ENCODE measurements at regions not wholly inside any gene's neighbourhood (a gene's known extent, or its start where the extent isn't known, plus 50 kb on each side); places are given as distances from the start of the nearest gene placed in this dataset.

DNA sequence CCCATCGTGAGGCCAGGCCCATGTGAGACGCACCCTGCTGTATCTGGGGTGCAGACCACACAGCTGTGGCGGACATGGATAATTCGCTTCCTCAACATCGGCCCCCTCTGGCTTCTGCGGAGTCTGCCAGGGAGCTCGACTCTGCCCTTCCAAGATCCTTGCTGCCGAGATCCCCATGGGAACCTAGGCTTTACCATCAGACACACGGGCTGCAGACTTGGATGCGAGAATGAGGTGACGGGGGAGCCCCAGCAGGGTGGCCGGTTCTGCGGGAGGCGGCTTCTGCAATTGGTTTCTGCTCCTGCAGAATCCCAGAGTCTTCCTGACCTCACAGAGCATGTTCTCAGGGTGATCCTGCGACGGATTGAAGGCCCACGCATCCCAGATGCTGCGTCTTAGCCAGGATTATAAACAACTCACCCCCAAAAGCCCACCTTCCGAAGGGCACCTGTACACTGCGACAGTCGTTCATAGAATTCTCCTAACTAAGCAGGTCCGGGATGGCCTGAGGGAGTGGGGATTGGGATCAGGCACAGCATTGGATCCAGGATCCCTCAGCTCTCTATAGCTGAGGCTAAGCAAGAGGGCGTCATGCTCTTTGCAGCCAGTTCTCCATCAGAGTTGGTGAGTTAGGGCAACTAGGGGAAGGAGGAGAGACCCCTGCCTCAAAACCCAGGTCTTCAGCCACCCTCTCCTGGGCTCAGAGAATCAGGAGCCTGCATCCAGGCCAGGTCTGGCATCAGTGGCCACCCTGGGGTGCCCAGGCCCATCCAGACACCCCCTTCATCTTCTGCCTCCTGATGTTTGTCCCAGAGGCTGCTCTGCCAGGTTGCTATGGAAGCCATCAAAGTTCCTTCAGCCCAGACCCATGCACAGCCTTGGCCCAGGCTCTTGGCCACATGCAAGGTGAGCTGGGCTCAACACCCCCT lies 74.7 kb upstream of the SNTG2 start:
- Histone ChIP-seq H3K4me3 (no peak overlapping the region), H3K36me3 (no peaks in the 10 kb centered on the region), H3K9me3 (no peaks in the 10 kb centered on the region), H3K27me3 (peaks cover 0 to 38% (median 9%) of the 10 kb centered on the region in 3 donors), H3K4me1 (no peaks in the 10 kb centered on the region), H3K27ac (no peak overlapping the region)
- intact Hi-C loops (cut with DNase I; ENCODE audit: low total_unique reads) = no loop called here
- 83 to 88% (median 87%) methylated on average over 19 to 23 of the region's 23 CpGs for WGBS, 5 donors
- DNase-seq = peak in 1 of 2 donors; percentile 15
- TF ChIP-seq POLR2A (IDR thresholded peaks at IDR 0.05) (no peak), CTCF (IDR thresholded peaks at IDR 0.05) (no peak), EP300 (IDR thresholded peaks at IDR 0.05) (no peak), POLR2AphosphoS5 (IDR thresholded peaks at IDR 0.05) (no peak)

DNA sequence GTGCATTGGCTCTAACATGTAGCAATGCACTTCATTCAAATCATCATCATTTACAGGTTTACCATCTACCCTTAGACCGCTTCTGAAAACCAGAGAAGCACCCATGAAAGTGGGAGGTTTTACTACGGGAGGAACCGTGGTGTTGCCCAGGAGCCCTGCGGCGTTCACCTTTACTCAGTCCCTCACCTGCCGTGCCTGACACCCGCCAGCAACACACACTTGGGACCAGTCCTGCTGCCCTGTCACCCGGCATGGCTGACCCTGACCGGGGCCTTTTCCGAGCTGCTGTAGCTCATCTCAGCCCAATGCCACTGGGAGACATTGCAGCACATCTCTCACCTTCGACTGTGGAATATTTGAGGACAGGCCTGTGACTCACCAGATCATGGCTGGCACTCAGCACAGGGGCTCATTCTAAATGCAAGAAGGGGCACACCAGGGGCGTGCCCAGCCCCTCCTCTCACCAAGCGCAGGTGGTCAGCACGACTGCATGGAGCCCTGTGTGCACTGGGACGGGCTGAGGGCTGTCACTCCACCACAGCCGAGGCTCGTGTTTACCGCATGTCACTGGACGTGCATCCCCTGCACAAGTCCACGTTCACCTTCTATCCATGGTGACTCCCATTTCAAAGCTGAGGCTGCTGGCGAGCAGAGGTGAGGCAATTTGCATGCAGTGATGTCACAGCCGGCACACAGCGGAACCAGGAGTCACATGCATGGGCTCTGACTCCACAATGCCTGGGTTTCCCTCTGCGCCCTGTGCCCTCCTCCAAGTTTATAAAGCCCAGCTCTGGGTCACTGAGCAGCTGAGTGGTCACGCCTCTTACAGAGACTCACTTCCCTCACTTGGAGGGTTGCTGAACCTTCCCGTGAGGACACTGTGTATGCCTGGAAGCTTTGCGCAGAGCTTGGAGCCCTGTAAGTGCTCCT lies 76.7 kb upstream of the SNTG2 start:
- Histone ChIP-seq H3K4me3 (no peak overlapping the region), H3K36me3 (no peaks in the 10 kb centered on the region), H3K27ac (no peak overlapping the region), H3K27me3 (peaks cover 0 to 40% (median 15%) of the 10 kb centered on the region in 3 donors), H3K9me3 (no peaks in the 10 kb centered on the region), H3K4me1 (no peaks in the 10 kb centered on the region)
- intact Hi-C loops (cut with DNase I; ENCODE audit: low total_unique reads) = no loop called here
- 80 to 85% (median 81%) methylated on average over 21 to 27 of the region's 27 CpGs for WGBS, 5 donors
- TF ChIP-seq CTCF (IDR thresholded peaks at IDR 0.05) = no peak
- TF ChIP-seq POLR2A (IDR thresholded peaks at IDR 0.05) = no peak
- no peak for TF ChIP-seq EP300 (IDR thresholded peaks at IDR 0.05)
- TF ChIP-seq POLR2AphosphoS5 (IDR thresholded peaks at IDR 0.05) = no peak
- peak in 1 of 2 donors; percentile 20 for DNase-seq

DNA sequence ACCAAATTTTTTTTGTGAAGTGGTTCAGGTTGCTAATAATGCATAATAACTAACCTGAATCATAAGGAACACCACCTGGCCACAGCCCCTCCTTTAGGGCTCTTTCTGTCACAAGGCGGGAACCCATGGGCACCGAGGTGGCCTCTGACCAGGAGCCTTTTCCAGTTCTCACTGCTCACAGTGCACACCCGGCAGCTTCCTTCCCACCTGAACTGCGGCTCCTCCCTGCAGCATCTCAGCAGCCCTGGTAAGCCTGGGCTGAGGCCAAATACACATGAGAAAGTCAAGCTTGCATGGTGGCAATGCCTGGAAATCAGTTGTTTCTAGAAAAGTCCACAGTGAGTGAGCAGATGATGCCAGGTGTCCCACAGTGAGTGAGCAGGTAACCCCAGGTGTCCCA lies 77.6 kb upstream of the SNTG2 start:
- peaks cover 0 to 40% (median 15%) of the 10 kb centered on the region in 3 donors for H3K27me3 ChIP-seq
- H3K36me3 ChIP-seq = no peaks in the 10 kb centered on the region
- H3K9me3 ChIP-seq = no peaks in the 10 kb centered on the region
- 71 to 92% (median 79%) methylated on average over 4 of the region's 4 CpGs for WGBS, 5 donors
- no peak overlapping the region for H3K4me3 ChIP-seq
- no peaks in the 10 kb centered on the region for H3K4me1 ChIP-seq
- H3K27ac ChIP-seq = no peak overlapping the region
- TF ChIP-seq POLR2A (IDR thresholded peaks at IDR 0.05) = no peak
- TF ChIP-seq CTCF (IDR thresholded peaks at IDR 0.05) = no peak
- no peak for TF ChIP-seq POLR2AphosphoS5 (IDR thresholded peaks at IDR 0.05)
- no peak for TF ChIP-seq EP300 (IDR thresholded peaks at IDR 0.05)
- DNase-seq = peak in 1 of 2 donors; percentile 11
- intact Hi-C loops (cut with DNase I; ENCODE audit: low total_unique reads) = no loop called here

Measured in stomach (tissue), 8 donors.